Stimulated activated CD4-positive, alpha-beta T cell treated with anti-CD3 and anti-CD28 coated beads, Interleukin-12 subunit alpha, Interleukin-12 subunit beta, amount 100 ng/mL, for 4 hours (primary cell): ENCODE measurements at regions not wholly inside any gene's neighbourhood (a gene's known extent, or its start where the extent isn't known, plus 50 kb on each side); places are given as distances from the start of the nearest gene placed in this dataset.
"Not testable (repeated sequence)": the region's sequence is repeated elsewhere in the genome, so short reads cannot be mapped to it uniquely, and the experiment has no call there.

Source experiments
- DNase-seq: peaks from one replicate; pipeline ENCODE4 v3.0.0-alpha.2; 2020

- DNase-seq: no peak
Measured at GRCh38 chr4:164617911-164618310, 136.0 kb upstream of the SMIM31 start.

GRCh38 chr4:164621886-164622521 is 131.9 kb upstream of the SMIM31 start:
- DNase-seq: no peak

- DNase-seq: no peak
Measured at GRCh38 chr4:164623099-164623498, 130.8 kb upstream of the SMIM31 start.

GRCh38 chr4:164639001-164639400 is 114.9 kb upstream of the SMIM31 start:
- DNase-seq: no peak

- DNase-seq: no peak
Measured at GRCh38 chr4:164648151-164648848, 105.6 kb upstream of the SMIM31 start.

- no peak for DNase-seq
Measured at GRCh38 chr4:164648849-164649212, 105.1 kb upstream of the SMIM31 start.

- DNase-seq: no peak
Measured at GRCh38 chr4:164659765-164660164, 94.2 kb upstream of the SMIM31 start.

- DNase-seq: not testable (repeated sequence)
Measured at GRCh38 chr4:164676152-164676551, 77.8 kb upstream of the SMIM31 start.

GRCh38 chr4:164683040-164683439 is 70.9 kb upstream of the SMIM31 start:
- DNase-seq: no peak

GRCh38 chr4:164695650-164696049 is 58.3 kb upstream of the SMIM31 start:
- DNase-seq: no peak

GRCh38 chr4:164700471-164700870 is 53.5 kb upstream of the SMIM31 start:
- no peak for DNase-seq

GRCh38 chr4:164701665-164702064 is 52.3 kb upstream of the SMIM31 start:
- no peak for DNase-seq
